ENCODE measurements at regions not wholly inside any gene's neighbourhood (a gene's known extent, or its start where the extent isn't known, plus 50 kb on each side); places are given as distances from the start of the nearest gene placed in this dataset.

DNA sequence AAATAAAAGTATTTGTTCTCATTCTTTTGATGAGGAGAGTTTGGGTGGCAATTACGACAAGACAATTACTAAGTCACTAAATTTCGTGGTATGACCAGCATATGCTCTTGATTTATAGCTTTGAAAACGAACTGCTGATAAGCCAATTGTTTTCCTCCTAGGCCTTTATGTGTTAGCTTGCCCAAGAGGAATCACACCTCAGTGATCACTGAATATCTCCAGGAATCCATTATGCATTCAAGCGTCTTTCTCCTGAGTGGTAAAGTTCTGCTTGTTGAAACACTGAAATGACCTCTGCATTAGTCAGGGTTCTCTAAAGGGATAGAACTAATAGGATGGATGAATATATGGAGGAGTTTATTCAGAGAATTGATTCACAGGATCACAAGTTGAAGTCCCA, 677.7 kb upstream of the MEF2C start:
- TF ChIP-seq ZFX (IDR thresholded peaks at IDR 0.05; ENCODE audit: borderline replicate concordance): no peak
- TF ChIP-seq, protein P1, sequence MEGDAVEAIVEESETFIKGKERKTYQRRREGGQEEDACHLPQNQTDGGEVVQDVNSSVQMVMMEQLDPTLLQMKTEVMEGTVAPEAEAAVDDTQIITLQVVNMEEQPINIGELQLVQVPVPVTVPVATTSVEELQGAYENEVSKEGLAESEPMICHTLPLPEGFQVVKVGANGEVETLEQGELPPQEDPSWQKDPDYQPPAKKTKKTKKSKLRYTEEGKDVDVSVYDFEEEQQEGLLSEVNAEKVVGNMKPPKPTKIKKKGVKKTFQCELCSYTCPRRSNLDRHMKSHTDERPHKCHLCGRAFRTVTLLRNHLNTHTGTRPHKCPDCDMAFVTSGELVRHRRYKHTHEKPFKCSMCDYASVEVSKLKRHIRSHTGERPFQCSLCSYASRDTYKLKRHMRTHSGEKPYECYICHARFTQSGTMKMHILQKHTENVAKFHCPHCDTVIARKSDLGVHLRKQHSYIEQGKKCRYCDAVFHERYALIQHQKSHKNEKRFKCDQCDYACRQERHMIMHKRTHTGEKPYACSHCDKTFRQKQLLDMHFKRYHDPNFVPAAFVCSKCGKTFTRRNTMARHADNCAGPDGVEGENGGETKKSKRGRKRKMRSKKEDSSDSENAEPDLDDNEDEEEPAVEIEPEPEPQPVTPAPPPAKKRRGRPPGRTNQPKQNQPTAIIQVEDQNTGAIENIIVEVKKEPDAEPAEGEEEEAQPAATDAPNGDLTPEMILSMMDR (IDR thresholded peaks at IDR 0.05): no peak
- H3K27ac ChIP-seq: no peak overlapping the region

DNA sequence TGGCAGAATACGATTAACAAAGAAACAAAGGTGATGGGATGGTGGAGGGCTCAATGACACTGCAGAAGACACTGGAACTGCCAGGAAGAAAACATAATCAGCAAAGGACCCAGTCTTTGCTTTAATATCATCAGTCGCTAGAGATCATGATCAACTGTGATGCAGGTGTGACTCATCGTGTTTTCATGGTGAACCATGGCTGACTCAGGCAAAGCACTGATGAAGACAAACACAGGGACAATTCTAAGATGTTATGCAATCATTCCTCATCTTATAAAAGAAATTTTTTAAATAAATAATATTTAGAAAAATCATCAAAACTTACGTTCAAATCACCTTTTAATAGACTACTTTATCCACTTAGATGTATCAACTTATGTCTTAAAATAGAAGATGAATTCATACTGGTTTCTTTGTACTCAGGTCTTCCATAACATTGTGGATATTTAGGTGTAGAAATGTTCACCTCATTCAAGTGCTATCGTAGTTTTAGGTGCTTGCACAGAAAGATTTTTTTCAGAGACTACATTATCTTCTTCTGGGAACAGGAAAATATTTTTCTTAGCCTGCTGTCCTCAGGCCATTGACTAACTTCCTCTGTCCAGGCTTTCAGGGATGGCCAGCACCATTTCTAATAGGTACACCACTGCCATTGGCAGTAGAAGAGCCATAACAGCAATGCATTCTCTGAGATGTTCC, 673.4 kb upstream of the MEF2C start:
- H3K27ac ChIP-seq: no peak overlapping the region
- no peak for TF ChIP-seq ZFX (IDR thresholded peaks at IDR 0.05; ENCODE audit: borderline replicate concordance)
- TF ChIP-seq, protein P1 (IDR thresholded peaks at IDR 0.05): no peak

DNA sequence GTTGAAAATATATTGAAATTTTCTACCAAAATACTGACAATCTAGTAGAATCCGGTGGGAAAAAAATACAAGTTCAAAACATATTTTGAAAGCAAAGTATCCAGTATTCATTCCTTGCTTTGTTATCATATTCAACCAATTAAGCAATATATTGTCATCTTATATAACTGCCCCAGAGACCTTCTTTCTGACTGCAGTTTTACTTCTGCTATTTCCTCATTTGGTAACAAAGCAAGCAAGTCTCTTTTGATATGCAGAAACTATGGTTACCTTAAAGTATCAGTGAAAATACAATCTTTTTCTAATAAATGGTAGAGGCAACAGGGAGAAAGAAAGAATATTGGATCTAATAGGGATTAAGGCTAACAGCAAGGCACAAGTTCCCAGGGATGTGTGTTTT, 663.7 kb upstream of the MEF2C start:
- no peak overlapping the region for H3K27ac ChIP-seq
- TF ChIP-seq, protein P1 (IDR thresholded peaks at IDR 0.05): no peak
- no peak for TF ChIP-seq ZFX (IDR thresholded peaks at IDR 0.05; ENCODE audit: borderline replicate concordance)

DNA sequence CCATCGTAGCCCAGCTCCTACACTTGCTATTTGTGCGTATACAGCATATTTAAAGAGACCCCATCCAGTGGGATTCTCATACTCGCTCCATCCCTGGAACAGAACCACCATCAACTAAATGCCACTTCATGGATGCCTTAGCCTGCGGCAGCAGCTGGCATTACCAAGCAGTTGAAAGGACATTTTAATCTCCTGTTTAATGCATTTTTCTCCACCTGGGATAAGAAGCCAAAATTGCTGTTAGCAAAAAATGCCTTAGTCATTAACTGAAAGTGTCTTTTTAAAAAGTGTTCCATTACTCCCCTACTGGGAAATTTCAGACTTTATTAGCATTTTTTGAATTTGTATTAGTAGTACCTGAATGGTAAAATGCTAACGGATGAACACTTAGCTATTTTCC, 662.6 kb upstream of the MEF2C start:
- H3K27ac ChIP-seq: no peak overlapping the region
- TF ChIP-seq, protein P1 (IDR thresholded peaks at IDR 0.05): no peak
- no peak for TF ChIP-seq ZFX (IDR thresholded peaks at IDR 0.05; ENCODE audit: borderline replicate concordance)

DNA sequence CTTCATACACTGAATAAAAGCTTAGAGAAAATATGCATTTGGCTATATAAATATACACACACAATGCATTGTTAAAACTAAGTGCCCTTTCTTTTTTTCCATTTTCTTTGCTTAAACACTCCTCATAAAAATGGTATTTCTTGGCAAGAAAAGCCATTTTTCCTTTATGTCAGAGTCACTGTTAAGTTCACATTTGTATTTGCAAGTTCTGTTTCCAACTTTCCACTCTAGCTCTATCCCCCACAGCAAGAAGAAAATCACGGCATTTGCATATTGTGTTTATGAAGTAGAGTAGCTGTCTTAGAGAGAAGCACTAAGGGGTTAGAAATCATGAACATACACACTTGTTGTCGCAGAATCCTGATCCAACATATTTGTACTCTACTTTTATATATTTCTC, 662.1 kb upstream of the MEF2C start:
- no peak overlapping the region for H3K27ac ChIP-seq
- no peak for TF ChIP-seq ZFX (IDR thresholded peaks at IDR 0.05; ENCODE audit: borderline replicate concordance)
- TF ChIP-seq, protein P1 (IDR thresholded peaks at IDR 0.05): no peak

DNA sequence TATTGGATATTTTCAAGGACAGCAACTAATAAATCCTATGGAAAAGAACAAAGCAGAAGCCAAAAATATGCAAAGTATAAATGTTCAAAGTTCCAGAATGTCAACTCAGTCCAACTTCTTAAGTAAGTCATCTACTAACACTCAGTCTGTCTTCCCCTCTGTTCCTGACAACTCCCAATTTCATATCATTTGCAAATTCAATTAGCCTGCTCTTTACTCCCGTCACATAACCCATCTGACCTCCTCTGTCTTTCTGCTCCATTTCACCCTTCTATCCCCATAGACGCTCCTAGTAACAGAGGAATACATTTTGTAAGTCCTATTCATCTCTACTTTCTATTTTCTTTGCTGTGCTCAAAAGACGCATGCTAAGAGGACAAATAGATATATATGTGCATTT, 659.8 kb upstream of the MEF2C start:
- TF ChIP-seq, protein P1 (IDR thresholded peaks at IDR 0.05): no peak
- no peak for TF ChIP-seq ZFX (IDR thresholded peaks at IDR 0.05; ENCODE audit: borderline replicate concordance)

DNA sequence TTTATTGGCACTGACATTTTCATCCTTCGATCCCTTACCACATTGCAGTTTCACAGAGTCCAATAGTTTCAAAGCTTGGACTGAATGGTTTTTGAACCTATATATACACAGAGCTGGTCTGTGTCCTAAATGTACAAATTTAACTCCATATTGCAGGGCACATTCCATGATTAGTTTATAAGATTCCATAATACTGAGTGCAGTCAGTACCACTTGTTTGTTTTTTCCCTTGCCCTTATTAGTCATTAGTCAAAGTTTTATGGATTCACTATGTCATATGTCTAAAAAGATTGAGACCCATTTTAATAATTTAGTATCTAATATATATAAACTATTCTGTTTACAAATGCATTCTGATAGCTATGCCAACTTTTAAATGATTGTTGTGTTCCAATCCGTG, 654.8 kb upstream of the MEF2C start:
- H3K27ac ChIP-seq: no peak overlapping the region
- TF ChIP-seq, protein P1 (IDR thresholded peaks at IDR 0.05): no peak
- no peak for TF ChIP-seq ZFX (IDR thresholded peaks at IDR 0.05; ENCODE audit: borderline replicate concordance)

More for the DNA sequence above, 659.8 kb upstream of the MEF2C start:
- H3K27ac ChIP-seq: no peak overlapping the region
